Astrocyte (in vitro differentiated cells and primary cell): ENCODE measurements at regions not wholly inside any gene's neighbourhood (a gene's known extent, or its start where the extent isn't known, plus 50 kb on each side); places are given as distances from the start of the nearest gene placed in this dataset.

Experiments
- CTCF ChIP-seq: IDR thresholded peaks from 2 replicates; pipeline ENCODE4 v1.5.1; 2011; ENCODE audit warnings: low read depth, mild to moderate bottlenecking, inconsistent platforms, low read length, moderate library complexity; ENCODE audit not compliant: insufficient read depth
- EZH2 ChIP-seq: IDR thresholded peaks from 2 replicates; pipeline ENCODE4 v1.6.1; 2012; ENCODE audit warnings: mild to moderate bottlenecking, low read length, inconsistent platforms; ENCODE audit not compliant: insufficient read depth

- TF ChIP-seq EZH2 = no peak
- no peak for TF ChIP-seq CTCF
These were observed 1766.1 kb upstream of the C9orf72 start for GRCh38 chr9:29339387-29339786.
